ENCODE measurements at regions not wholly inside any gene's neighbourhood (a gene's known extent, or its start where the extent isn't known, plus 50 kb on each side); places are given as distances from the start of the nearest gene placed in this dataset.

GRCh38 chr6:6932341-6932740 lies 175.4 kb upstream of the RREB1 start (continued):
- TF ChIP-seq ZNF462 (CRISPR knock-in tag; IDR thresholded peaks at IDR 0.05), result no peak
- TF ChIP-seq JUNB (IDR thresholded peaks at IDR 0.05; ENCODE audit: unreplicated experiment), result no peak
- no peak for TF ChIP-seq EZH2 (IDR thresholded peaks at IDR 0.05; ENCODE audit: low read depth, unreplicated experiment)
- no peak for TF ChIP-seq EZH2phosphoT487 (IDR thresholded peaks at IDR 0.05; ENCODE audit: unreplicated experiment)
- no peak for TF ChIP-seq ZNF331 (CRISPR knock-in tag; IDR thresholded peaks at IDR 0.05; ENCODE audit: low read depth)
- TF ChIP-seq STAT1 (IDR thresholded peaks at IDR 0.05; ENCODE audit: unreplicated experiment), result no peak

DNA sequence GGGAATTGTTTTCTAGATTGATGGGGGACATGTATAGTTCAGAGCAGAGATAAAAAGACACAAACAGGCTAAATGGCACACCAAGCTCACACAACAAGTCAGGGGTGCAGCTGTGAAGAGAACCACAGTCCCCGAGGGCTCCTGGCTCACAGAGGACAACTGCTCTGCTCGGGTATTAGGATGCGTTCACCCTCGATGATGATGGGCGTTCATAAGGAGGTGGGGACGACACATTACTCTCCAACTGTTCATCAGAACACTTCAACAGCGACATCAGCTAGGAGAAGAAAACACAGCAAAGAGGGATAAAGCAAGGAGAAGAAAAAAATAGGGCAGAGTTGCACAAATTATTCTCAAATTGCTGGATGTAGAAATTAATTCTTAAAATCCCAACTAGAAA lies 174.8 kb upstream of the RREB1 start:
- no peaks in the 10 kb centered on the region for H3K36me3 Mint-ChIP-seq (ENCODE audit: low read depth)
- H3K9me3 Mint-ChIP-seq, result no peaks in the 10 kb centered on the region

More for the DNA sequence above, 174.8 kb upstream of the RREB1 start:
- no peak overlapping the region for H3K4me3 ChIP-seq
- DNase-seq (ENCODE audit: low spot score) (no peak), ATAC-seq (no peak)
- no peaks in the 10 kb centered on the region for H3K79me2 ChIP-seq (replicated peaks; ENCODE audit: insufficient read depth)
- H3K27ac ChIP-seq (ENCODE audit: low read depth), result no peak overlapping the region
- no peak overlapping the region for H3K4me3 Mint-ChIP-seq
- H3K36me3 ChIP-seq (ENCODE audit: insufficient read depth), result no peaks in the 10 kb centered on the region
- TF ChIP-seq JUNB (IDR thresholded peaks at IDR 0.05; ENCODE audit: unreplicated experiment), result no peak
- TF ChIP-seq POLR2AphosphoS5 (IDR thresholded peaks at IDR 0.05; ENCODE audit: low read depth), result no peak
- no peak for TF ChIP-seq ZNF331 (CRISPR knock-in tag; IDR thresholded peaks at IDR 0.05; ENCODE audit: low read depth)
- TF ChIP-seq ZNF114 (CRISPR knock-in tag; IDR thresholded peaks at IDR 0.05), result no peak
- TF ChIP-seq EZH2 (IDR thresholded peaks at IDR 0.05; ENCODE audit: low read depth, unreplicated experiment), result no peak
- TF ChIP-seq, protein P1, sequence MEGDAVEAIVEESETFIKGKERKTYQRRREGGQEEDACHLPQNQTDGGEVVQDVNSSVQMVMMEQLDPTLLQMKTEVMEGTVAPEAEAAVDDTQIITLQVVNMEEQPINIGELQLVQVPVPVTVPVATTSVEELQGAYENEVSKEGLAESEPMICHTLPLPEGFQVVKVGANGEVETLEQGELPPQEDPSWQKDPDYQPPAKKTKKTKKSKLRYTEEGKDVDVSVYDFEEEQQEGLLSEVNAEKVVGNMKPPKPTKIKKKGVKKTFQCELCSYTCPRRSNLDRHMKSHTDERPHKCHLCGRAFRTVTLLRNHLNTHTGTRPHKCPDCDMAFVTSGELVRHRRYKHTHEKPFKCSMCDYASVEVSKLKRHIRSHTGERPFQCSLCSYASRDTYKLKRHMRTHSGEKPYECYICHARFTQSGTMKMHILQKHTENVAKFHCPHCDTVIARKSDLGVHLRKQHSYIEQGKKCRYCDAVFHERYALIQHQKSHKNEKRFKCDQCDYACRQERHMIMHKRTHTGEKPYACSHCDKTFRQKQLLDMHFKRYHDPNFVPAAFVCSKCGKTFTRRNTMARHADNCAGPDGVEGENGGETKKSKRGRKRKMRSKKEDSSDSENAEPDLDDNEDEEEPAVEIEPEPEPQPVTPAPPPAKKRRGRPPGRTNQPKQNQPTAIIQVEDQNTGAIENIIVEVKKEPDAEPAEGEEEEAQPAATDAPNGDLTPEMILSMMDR (conservative IDR thresholded peaks at IDR 0.05; ENCODE audit: low read depth in 2 of 2), result no peak
- no peak for TF ChIP-seq STAT1 (IDR thresholded peaks at IDR 0.05; ENCODE audit: unreplicated experiment)
- TF ChIP-seq, protein P2, sequence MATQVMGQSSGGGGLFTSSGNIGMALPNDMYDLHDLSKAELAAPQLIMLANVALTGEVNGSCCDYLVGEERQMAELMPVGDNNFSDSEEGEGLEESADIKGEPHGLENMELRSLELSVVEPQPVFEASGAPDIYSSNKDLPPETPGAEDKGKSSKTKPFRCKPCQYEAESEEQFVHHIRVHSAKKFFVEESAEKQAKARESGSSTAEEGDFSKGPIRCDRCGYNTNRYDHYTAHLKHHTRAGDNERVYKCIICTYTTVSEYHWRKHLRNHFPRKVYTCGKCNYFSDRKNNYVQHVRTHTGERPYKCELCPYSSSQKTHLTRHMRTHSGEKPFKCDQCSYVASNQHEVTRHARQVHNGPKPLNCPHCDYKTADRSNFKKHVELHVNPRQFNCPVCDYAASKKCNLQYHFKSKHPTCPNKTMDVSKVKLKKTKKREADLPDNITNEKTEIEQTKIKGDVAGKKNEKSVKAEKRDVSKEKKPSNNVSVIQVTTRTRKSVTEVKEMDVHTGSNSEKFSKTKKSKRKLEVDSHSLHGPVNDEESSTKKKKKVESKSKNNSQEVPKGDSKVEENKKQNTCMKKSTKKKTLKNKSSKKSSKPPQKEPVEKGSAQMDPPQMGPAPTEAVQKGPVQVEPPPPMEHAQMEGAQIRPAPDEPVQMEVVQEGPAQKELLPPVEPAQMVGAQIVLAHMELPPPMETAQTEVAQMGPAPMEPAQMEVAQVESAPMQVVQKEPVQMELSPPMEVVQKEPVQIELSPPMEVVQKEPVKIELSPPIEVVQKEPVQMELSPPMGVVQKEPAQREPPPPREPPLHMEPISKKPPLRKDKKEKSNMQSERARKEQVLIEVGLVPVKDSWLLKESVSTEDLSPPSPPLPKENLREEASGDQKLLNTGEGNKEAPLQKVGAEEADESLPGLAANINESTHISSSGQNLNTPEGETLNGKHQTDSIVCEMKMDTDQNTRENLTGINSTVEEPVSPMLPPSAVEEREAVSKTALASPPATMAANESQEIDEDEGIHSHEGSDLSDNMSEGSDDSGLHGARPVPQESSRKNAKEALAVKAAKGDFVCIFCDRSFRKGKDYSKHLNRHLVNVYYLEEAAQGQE (IDR thresholded peaks at IDR 0.05; ENCODE audit: unreplicated experiment), result no peak
- TF ChIP-seq ETS1 (IDR thresholded peaks at IDR 0.05), result no peak
- no peaks in the 10 kb centered on the region for H3K9me2 ChIP-seq (ENCODE audit: insufficient read depth)
- H4K20me1 ChIP-seq (replicated peaks; ENCODE audit: insufficient read depth), result no peaks in the 10 kb centered on the region
- no peaks in the 10 kb centered on the region for H3K4me1 ChIP-seq (ENCODE audit: insufficient read depth)
- H3K27ac Mint-ChIP-seq, result no peak overlapping the region
- no peaks in the 10 kb centered on the region for H3K27me3 ChIP-seq (ENCODE audit: insufficient read depth)
- H3K4me1 Mint-ChIP-seq, result peaks cover 8% of the 10 kb centered on the region; the same call in 2 of the 3 replicates
- H2AFZ ChIP-seq, result no peak overlapping the region
- H3K27me3 Mint-ChIP-seq (ENCODE audit: insufficient read depth, low read depth, poor library complexity), result peaks cover 4% of the 10 kb centered on the region
- H3K4me2 ChIP-seq, result no peak overlapping the region
- H3F3A ChIP-seq (replicated peaks; ENCODE audit: low read depth), result no peaks in the 10 kb centered on the region
